HCT116 (cell line): ENCODE measurements at regions not wholly inside any gene's neighbourhood (a gene's known extent, or its start where the extent isn't known, plus 50 kb on each side); places are given as distances from the start of the nearest gene placed in this dataset.

Source experiments
- EZH2phosphoT487 ChIP-seq: fragments of 200-600 bp; IDR thresholded peaks from 2 replicates; pipeline ENCODE4 v1.6.1; 2018; ENCODE audit warnings: antibody characterized with exemption, borderline replicate concordance
- POLR2A ChIP-seq: IDR thresholded peaks from 2 replicates; pipeline ENCODE4 v1.7.0; 2011; ENCODE audit warnings: borderline replicate concordance; ENCODE audit not compliant: insufficient read depth, insufficient read length; ENCODE audit errors: extremely low read depth
- TF ChIP-seq, protein P1 (sequence below), 3 experiments: fragments of 200-600 bp in 1 of 3; sonication (generic) in 1 of 3; IDR thresholded peaks in 2 of 3; conservative IDR thresholded peaks in 1 of 3; 2 replicates each; pipeline ENCODE4 v1.5.1; 2012 to 2017; ENCODE audit warnings: low read depth in 2 of 3, low read length in 2 of 3, antibody characterized with exemption in 1 of 3, borderline replicate concordance in 1 of 3, control low read depth in 1 of 3, mild to moderate bottlenecking in 1 of 3, mixed read lengths in 1 of 3, mixed run types in 1 of 3, moderate library complexity in 1 of 3; ENCODE audit not compliant: insufficient read depth in 1 of 3
- TF ChIP-seq, protein P2 (sequence below): IDR thresholded peaks from 2 replicates; pipeline ENCODE4 v1.6.1; 2012

DNA sequence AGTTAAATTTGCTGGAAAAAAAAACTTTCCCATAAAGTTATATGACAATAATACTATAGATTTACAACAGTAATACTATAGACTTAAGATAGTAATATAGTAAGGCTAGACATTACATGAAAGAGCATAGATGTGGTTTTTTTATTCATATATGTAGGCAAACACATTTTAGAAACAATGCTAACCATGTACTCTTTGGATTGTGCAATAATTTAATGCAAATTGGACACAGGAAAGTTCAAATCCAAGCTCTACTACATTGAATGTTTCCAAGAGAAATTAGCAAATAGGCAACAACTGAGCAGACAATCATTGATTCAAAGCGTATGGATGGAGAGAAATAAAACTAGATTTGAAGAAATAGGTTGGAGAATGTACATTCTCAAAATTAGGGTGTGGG, 469.2 kb downstream of the CNTN3 start:
- TF ChIP-seq POLR2A: no peak
- TF ChIP-seq, protein P1, sequence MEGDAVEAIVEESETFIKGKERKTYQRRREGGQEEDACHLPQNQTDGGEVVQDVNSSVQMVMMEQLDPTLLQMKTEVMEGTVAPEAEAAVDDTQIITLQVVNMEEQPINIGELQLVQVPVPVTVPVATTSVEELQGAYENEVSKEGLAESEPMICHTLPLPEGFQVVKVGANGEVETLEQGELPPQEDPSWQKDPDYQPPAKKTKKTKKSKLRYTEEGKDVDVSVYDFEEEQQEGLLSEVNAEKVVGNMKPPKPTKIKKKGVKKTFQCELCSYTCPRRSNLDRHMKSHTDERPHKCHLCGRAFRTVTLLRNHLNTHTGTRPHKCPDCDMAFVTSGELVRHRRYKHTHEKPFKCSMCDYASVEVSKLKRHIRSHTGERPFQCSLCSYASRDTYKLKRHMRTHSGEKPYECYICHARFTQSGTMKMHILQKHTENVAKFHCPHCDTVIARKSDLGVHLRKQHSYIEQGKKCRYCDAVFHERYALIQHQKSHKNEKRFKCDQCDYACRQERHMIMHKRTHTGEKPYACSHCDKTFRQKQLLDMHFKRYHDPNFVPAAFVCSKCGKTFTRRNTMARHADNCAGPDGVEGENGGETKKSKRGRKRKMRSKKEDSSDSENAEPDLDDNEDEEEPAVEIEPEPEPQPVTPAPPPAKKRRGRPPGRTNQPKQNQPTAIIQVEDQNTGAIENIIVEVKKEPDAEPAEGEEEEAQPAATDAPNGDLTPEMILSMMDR (IDR thresholded peaks at IDR 0.05 in 2 of 3, conservative IDR thresholded peaks at IDR 0.05 in 1 of 3; ENCODE audit: borderline replicate concordance in 1 of 3, insufficient read depth in 1 of 3, low read depth in 2 of 3, low read length in 2 of 3): no peak
- no peak for TF ChIP-seq EZH2phosphoT487
- TF ChIP-seq, protein P2, sequence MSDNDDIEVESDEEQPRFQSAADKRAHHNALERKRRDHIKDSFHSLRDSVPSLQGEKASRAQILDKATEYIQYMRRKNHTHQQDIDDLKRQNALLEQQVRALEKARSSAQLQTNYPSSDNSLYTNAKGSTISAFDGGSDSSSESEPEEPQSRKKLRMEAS: no peak
